Karpas-422 (cell line): ENCODE measurements at regions not wholly inside any gene's neighbourhood (a gene's known extent, or its start where the extent isn't known, plus 50 kb on each side); places are given as distances from the start of the nearest gene placed in this dataset.

Experiments used
- DNase-seq: peaks from one replicate; pipeline ENCODE4 v3.0.0-alpha.2; 2015
- H2AFZ ChIP-seq: fragments of 200-600 bp; sonication (generic); 2 replicates; pipeline ENCODE4 v1.6.1; 2014; ENCODE audit warnings: antibody characterized with exemption, low read length, mixed read lengths
- H3K27ac ChIP-seq: fragments of 200-600 bp; sonication (generic); 2 replicates; pipeline ENCODE4 v1.5.1; 2014; ENCODE audit warnings: mild to moderate bottlenecking, low read length, moderate library complexity
- H3K27me3 ChIP-seq: fragments of 200-600 bp; sonication (generic); 2 replicates; pipeline ENCODE4 v1.6.1; 2014; ENCODE audit warnings: low read length, mixed read lengths
- H3K36me3 ChIP-seq: fragments of 200-600 bp; sonication (generic); 2 replicates; pipeline ENCODE4 v1.6.1; 2014; ENCODE audit warnings: low read length, mixed read lengths; ENCODE audit not compliant: insufficient read depth
- H3K4me1 ChIP-seq: fragments of 200-600 bp; sonication (generic); 2 replicates; pipeline ENCODE4 v1.6.1; 2014; ENCODE audit warnings: mild to moderate bottlenecking, low read length, mixed read lengths
- H3K4me2 ChIP-seq: fragments of 200-600 bp; sonication (generic); 2 replicates; pipeline ENCODE4 v1.6.1; 2014; ENCODE audit warnings: low read length, low read depth, mild to moderate bottlenecking; ENCODE audit not compliant: poor library complexity, severe bottlenecking
- H3K4me3 ChIP-seq: fragments of 200-600 bp; sonication (generic); 2 replicates; pipeline ENCODE4 v1.5.1; 2014; ENCODE audit warnings: mild to moderate bottlenecking, antibody characterized with exemption, low read length, mixed read lengths
- H3K79me2 ChIP-seq: fragments of 200-600 bp; sonication (generic); 2 replicates; pipeline ENCODE4 v1.6.1; 2014; ENCODE audit warnings: mild to moderate bottlenecking, low read length, mixed read lengths
- H3K9ac ChIP-seq: fragments of 200-600 bp; sonication (generic); 2 replicates; pipeline ENCODE4 v1.6.0; 2014; ENCODE audit warnings: low read length
- H3K9me2 ChIP-seq: fragments of 200-600 bp; sonication (generic), shearing (Covaris generic); replicated peaks from 2 replicates; pipeline ENCODE4 v1.6.0; 2014; ENCODE audit warnings: mild to moderate bottlenecking, low read length, moderate library complexity; ENCODE audit not compliant: insufficient read depth
- H3K9me3 ChIP-seq: fragments of 300-700, 200-600 bp; sonication (generic); 2 replicates; pipeline ENCODE4 v1.6.1; 2014; ENCODE audit warnings: low read length, mixed read lengths
- H4K20me1 ChIP-seq: fragments of 200-600 bp; sonication (generic); 2 replicates; pipeline ENCODE4 v1.6.1; 2014; ENCODE audit warnings: mild to moderate bottlenecking, antibody characterized with exemption, low read length, low read depth; ENCODE audit not compliant: insufficient read depth

GRCh38 chr12:97375310-97375709 lies 87.3 kb upstream of the RMST start:
- Histone ChIP-seq H3K9ac (no peak overlapping the region), H3K4me2 (no peak overlapping the region), H3K4me1 (no peaks in the 10 kb centered on the region), H3K27me3 (no peaks in the 10 kb centered on the region), H3K4me3 (no peak overlapping the region), H4K20me1 (no peaks in the 10 kb centered on the region), H3K9me3 (no peaks in the 10 kb centered on the region), H3K9me2 (no peaks in the 10 kb centered on the region), H3K36me3 (no peaks in the 10 kb centered on the region), H3K27ac (no peak overlapping the region), H2AFZ (no peak overlapping the region), H3K79me2 (no peaks in the 10 kb centered on the region)
- DNase-seq = no peak

GRCh38 chr12:97380440-97380839 lies 82.2 kb upstream of the RMST start:
- Histone ChIP-seq H3K9me2 (no peaks in the 10 kb centered on the region), H3K36me3 (no peaks in the 10 kb centered on the region), H3K4me3 (no peak overlapping the region), H3K9ac (no peak overlapping the region), H3K27ac (no peak overlapping the region), H3K9me3 (no peaks in the 10 kb centered on the region), H3K27me3 (no peaks in the 10 kb centered on the region), H3K79me2 (no peaks in the 10 kb centered on the region), H3K4me1 (no peaks in the 10 kb centered on the region), H3K4me2 (no peak overlapping the region), H2AFZ (no peak overlapping the region), H4K20me1 (no peaks in the 10 kb centered on the region)
- DNase-seq = no peak

GRCh38 chr12:97385121-97385520 lies 77.5 kb upstream of the RMST start:
- H3K9me2 ChIP-seq = no peaks in the 10 kb centered on the region
- H3K4me3 ChIP-seq = no peak overlapping the region
- H3K27ac ChIP-seq = no peak overlapping the region
- H3K9ac ChIP-seq = no peak overlapping the region
- H3K36me3 ChIP-seq = no peaks in the 10 kb centered on the region
- no peaks in the 10 kb centered on the region for H3K4me1 ChIP-seq
- H4K20me1 ChIP-seq = no peaks in the 10 kb centered on the region
- H3K27me3 ChIP-seq = peaks cover 2% of the 10 kb centered on the region; the same call in 1 of the 2 replicates
- H3K79me2 ChIP-seq = no peaks in the 10 kb centered on the region
- H3K4me2 ChIP-seq = no peak overlapping the region
- no peak for DNase-seq
- no peaks in the 10 kb centered on the region for H3K9me3 ChIP-seq
- H2AFZ ChIP-seq = no peak overlapping the region

GRCh38 chr12:97386133-97386581 lies 76.4 kb upstream of the RMST start:
- Histone ChIP-seq H3K9me3 (no peaks in the 10 kb centered on the region), H3K79me2 (no peaks in the 10 kb centered on the region), H3K4me2 (no peak overlapping the region), H3K27me3 (peaks cover 2% of the 10 kb centered on the region; the same call in 1 of the 2 replicates), H3K9ac (no peak overlapping the region), H3K4me3 (no peak overlapping the region), H3K4me1 (no peaks in the 10 kb centered on the region), H3K36me3 (no peaks in the 10 kb centered on the region), H2AFZ (no peak overlapping the region), H3K9me2 (no peaks in the 10 kb centered on the region), H4K20me1 (no peaks in the 10 kb centered on the region), H3K27ac (no peak overlapping the region)
- no peak for DNase-seq

GRCh38 chr12:97387844-97388243 lies 74.8 kb upstream of the RMST start:
- H4K20me1 ChIP-seq = no peaks in the 10 kb centered on the region
- no peak overlapping the region for H3K4me3 ChIP-seq
- DNase-seq = no peak
- no peaks in the 10 kb centered on the region for H3K79me2 ChIP-seq
- no peaks in the 10 kb centered on the region for H3K4me1 ChIP-seq
- no peaks in the 10 kb centered on the region for H3K9me2 ChIP-seq
- no peak overlapping the region for H3K27ac ChIP-seq
- no peak overlapping the region for H2AFZ ChIP-seq
- H3K27me3 ChIP-seq = peaks cover 2% of the 10 kb centered on the region; the same call in 1 of the 2 replicates
- no peaks in the 10 kb centered on the region for H3K36me3 ChIP-seq
- no peaks in the 10 kb centered on the region for H3K9me3 ChIP-seq
- no peak overlapping the region for H3K4me2 ChIP-seq
- H3K9ac ChIP-seq = no peak overlapping the region

GRCh38 chr12:97394657-97395056 lies 67.9 kb upstream of the RMST start:
- Histone ChIP-seq H3K36me3 (no peaks in the 10 kb centered on the region), H3K9me2 (no peaks in the 10 kb centered on the region), H3K9me3 (no peaks in the 10 kb centered on the region), H3K27ac (no peak overlapping the region), H2AFZ (no peak overlapping the region), H3K4me2 (no peak overlapping the region), H3K79me2 (no peaks in the 10 kb centered on the region), H3K27me3 (no peaks in the 10 kb centered on the region), H3K9ac (no peak overlapping the region), H4K20me1 (no peaks in the 10 kb centered on the region), H3K4me3 (no peak overlapping the region), H3K4me1 (no peaks in the 10 kb centered on the region)
- no peak for DNase-seq

GRCh38 chr12:97397008-97397407 lies 65.6 kb upstream of the RMST start:
- DNase-seq = no peak
- Histone ChIP-seq H3K4me3 (no peak overlapping the region), H3K27me3 (no peaks in the 10 kb centered on the region), H3K36me3 (no peaks in the 10 kb centered on the region), H3K9ac (no peak overlapping the region), H3K4me2 (no peak overlapping the region), H3K4me1 (no peaks in the 10 kb centered on the region), H3K79me2 (no peaks in the 10 kb centered on the region), H3K9me3 (no peaks in the 10 kb centered on the region), H3K27ac (no peak overlapping the region), H3K9me2 (no peaks in the 10 kb centered on the region), H4K20me1 (no peaks in the 10 kb centered on the region), H2AFZ (no peak overlapping the region)

- H3K4me1 ChIP-seq = no peaks in the 10 kb centered on the region
- no peak overlapping the region for H3K4me2 ChIP-seq
- H3K9me2 ChIP-seq = no peaks in the 10 kb centered on the region
- no peak for DNase-seq
- no peak overlapping the region for H3K27ac ChIP-seq
- no peak overlapping the region for H3K4me3 ChIP-seq
- no peaks in the 10 kb centered on the region for H3K27me3 ChIP-seq
- no peaks in the 10 kb centered on the region for H4K20me1 ChIP-seq
- H2AFZ ChIP-seq = no peak overlapping the region
- no peaks in the 10 kb centered on the region for H3K9me3 ChIP-seq
- H3K9ac ChIP-seq = no peak overlapping the region
- no peaks in the 10 kb centered on the region for H3K36me3 ChIP-seq
- no peaks in the 10 kb centered on the region for H3K79me2 ChIP-seq
Measured at GRCh38 chr12:97398704-97399103, 63.9 kb upstream of the RMST start.

GRCh38 chr12:97404093-97404492 lies 58.5 kb upstream of the RMST start:
- Histone ChIP-seq H3K9me2 (no peaks in the 10 kb centered on the region), H3K27me3 (no peaks in the 10 kb centered on the region), H3K9me3 (no peaks in the 10 kb centered on the region), H4K20me1 (no peaks in the 10 kb centered on the region), H3K9ac (no peak overlapping the region), H3K36me3 (no peaks in the 10 kb centered on the region), H3K79me2 (no peaks in the 10 kb centered on the region), H3K27ac (no peak overlapping the region), H3K4me2 (no peak overlapping the region), H2AFZ (no peak overlapping the region), H3K4me3 (no peak overlapping the region), H3K4me1 (no peaks in the 10 kb centered on the region)
- DNase-seq = no peak
